Fibroblast of mammary gland (primary cell): ENCODE measurements at regions not wholly inside any gene's neighbourhood (a gene's known extent, or its start where the extent isn't known, plus 50 kb on each side); places are given as distances from the start of the nearest gene placed in this dataset.

ENCODE experiments used
- DNase-seq: peaks from one replicate; pipeline ENCODE4 v3.0.0-alpha.2; 2010; ENCODE audit warnings: low read depth
- H3K4me3 ChIP-seq: 2 replicates; pipeline ENCODE4 v1.5.1; 2011; ENCODE audit warnings: low read depth, mild to moderate bottlenecking, low read length, moderate library complexity; ENCODE audit not compliant: control insufficient read depth
- TF ChIP-seq, protein P1 (sequence below): conservative IDR thresholded peaks from 2 replicates; pipeline ENCODE4 v1.5.1; 2011; ENCODE audit warnings: low read depth, low read length, inconsistent platforms; ENCODE audit not compliant: control insufficient read depth, insufficient read depth

DNA sequence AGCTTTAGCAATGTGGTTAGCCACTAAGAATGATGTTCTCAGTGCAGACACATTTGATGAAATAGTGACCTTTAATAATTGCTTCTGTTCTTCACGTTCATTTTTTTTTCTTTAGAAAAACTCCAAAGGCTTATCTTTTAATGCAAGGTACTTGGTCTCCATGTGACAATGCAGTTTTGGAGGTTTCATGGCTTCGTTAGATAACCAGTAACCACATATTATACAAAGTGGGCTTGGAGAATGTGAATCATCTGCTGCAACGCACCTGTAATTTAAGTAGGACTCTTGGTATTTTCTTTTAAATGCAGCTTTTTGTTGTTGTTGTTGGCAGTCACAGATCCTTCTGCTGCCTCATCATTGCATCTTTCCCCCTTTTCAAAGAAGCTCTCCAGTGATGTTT is 1606.3 kb downstream of the SUCLG1 start:
- TF ChIP-seq, protein P1, sequence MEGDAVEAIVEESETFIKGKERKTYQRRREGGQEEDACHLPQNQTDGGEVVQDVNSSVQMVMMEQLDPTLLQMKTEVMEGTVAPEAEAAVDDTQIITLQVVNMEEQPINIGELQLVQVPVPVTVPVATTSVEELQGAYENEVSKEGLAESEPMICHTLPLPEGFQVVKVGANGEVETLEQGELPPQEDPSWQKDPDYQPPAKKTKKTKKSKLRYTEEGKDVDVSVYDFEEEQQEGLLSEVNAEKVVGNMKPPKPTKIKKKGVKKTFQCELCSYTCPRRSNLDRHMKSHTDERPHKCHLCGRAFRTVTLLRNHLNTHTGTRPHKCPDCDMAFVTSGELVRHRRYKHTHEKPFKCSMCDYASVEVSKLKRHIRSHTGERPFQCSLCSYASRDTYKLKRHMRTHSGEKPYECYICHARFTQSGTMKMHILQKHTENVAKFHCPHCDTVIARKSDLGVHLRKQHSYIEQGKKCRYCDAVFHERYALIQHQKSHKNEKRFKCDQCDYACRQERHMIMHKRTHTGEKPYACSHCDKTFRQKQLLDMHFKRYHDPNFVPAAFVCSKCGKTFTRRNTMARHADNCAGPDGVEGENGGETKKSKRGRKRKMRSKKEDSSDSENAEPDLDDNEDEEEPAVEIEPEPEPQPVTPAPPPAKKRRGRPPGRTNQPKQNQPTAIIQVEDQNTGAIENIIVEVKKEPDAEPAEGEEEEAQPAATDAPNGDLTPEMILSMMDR: no peak
- no peak overlapping the region for H3K4me3 ChIP-seq
- no peak for DNase-seq

DNA sequence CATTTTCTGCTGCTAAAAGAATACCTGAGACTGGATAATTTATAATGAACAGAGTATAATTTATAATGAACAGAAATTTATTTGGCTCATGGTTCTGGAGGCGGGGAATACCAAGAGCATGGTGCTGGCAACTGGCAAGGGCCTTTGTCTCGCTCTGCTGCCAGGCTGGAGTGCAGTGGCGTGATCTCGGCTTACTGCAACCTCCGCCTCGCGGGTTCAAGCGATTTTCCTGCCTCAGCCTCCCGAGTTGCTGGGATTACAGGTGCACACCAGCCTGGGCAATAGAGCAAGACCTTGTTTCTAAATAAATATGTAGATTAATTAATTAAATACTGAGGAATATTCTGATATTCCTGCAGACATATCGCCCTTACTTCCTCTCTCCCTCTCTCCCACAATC is 1610.8 kb downstream of the SUCLG1 start:
- DNase-seq: no peak
- H3K4me3 ChIP-seq: no peak overlapping the region
- TF ChIP-seq, protein P1: no peak

DNA sequence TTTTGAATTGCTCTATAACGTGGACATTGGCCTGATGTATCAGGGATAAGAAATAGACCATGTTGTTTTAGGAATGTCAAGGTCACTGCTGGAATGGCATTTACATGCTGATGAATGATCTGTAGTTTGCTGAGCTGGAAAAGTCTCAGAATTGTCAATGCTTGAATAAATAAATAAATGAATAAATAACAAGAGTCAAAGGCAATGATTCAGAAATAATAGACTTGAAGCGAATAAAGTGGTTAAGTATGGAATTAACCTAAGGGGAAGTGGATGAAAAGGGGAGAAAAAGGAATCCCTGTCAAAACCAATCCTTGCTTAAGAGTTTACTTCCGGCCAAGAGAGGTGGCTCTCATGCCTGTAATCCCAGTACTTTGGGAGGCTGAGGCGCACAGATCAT is 1620.0 kb downstream of the SUCLG1 start:
- no peak for DNase-seq
- H3K4me3 ChIP-seq: no peak overlapping the region
- TF ChIP-seq, protein P1: no peak

DNA sequence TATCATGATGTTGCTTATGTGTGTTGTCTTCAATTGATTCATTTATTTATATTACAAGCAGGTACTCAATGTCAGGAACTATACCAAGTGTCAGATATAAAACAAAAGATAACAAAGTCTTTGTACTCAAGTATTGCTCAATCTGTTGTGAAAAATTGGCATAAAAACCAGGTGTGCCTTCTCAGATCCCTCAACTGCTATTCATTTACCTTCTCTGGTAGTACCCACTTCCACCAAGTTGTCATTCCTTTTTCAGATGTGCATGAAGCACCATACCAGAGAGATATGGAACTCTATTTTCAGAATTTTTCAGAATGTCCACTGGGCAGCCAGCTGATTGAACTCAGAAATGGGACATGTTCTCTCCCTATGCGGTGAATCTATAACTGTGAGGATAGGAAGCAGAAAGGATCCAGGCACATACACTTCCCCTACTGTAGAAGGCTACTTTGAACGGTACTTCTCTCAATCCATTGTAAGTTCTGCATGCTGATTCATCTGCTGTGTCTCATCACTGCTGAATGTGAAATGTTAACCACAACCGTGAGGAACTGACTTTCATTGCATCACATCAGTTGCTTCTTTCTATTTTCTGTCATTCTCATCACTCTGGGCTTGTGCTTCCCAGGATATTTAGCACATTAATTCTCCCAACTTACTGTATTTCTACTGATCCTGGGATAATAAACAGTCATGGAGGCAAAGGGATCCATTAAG is 1621.3 kb downstream of the SUCLG1 start:
- peak; percentile 10 for DNase-seq
- TF ChIP-seq, protein P1: no peak

DNA sequence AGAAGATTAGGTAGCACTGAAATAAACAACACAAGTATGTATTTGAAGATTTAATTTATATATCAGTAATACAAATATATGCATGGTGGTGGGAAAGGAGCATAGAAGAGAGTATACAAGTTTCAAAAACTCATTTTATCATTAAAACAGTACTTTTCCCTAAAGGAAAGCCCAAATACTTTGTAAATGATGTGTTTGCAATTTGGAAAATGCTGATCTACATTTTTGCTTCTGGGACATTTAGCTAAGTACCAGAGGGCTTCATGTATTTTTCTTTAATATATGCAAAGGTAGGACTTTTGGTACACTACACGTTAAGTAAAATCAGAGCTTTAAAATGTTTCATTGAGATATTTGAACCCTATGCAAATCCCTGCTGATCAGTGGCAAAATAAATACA is 1624.2 kb downstream of the SUCLG1 start:
- no peak overlapping the region for H3K4me3 ChIP-seq
- TF ChIP-seq, protein P1: no peak
- DNase-seq: no peak

More for the DNA sequence above, 1621.3 kb downstream of the SUCLG1 start:
- H3K4me3 ChIP-seq: no peak overlapping the region

DNA sequence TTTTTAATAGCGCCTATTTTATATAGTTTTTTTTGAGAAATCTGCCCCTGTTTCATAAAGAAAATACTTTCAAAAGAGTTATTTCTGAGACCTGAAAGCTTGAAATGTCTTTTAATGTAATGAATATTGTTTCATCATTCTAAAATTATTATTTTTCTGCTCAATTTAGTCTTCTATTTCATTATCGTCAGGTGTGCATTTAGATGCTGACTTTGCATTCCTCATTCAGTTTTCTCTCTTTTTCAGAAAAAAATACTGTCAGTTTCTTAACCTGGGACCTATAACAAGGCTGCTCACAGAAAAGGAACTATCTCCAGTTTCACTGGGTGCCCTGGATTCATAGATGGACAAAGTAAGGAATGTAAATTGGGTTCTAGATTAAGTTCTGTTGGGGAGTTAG is 1631.7 kb downstream of the SUCLG1 start:
- TF ChIP-seq, protein P1: no peak
- DNase-seq: no peak
- no peak overlapping the region for H3K4me3 ChIP-seq
